HG03558 (cell line): ENCODE measurements at regions not wholly inside any gene's neighbourhood (a gene's known extent, or its start where the extent isn't known, plus 50 kb on each side); places are given as distances from the start of the nearest gene placed in this dataset.
A peak's percentile ranks its signal among the peaks of the same experiment; 100 is the strongest.

Source experiments
- ATAC-seq: cut with Tn5 transposase; IDR thresholded peaks from one replicate; pipeline ENCODE4 v1.9.1; 2021; ENCODE audit warnings: moderate number of reproducible peaks; ENCODE audit not compliant: unreplicated experiment; ENCODE audit errors: extremely low read depth

- no peak for ATAC-seq
Measured at GRCh38 chr2:62374301-62375112, 131.5 kb downstream of the TMEM17 start.

- no peak for ATAC-seq
Measured at GRCh38 chr2:62372824-62373223, 133.2 kb downstream of the TMEM17 start.

- ATAC-seq, result no peak
Measured at GRCh38 chr2:62370321-62371250, 135.4 kb downstream of the TMEM17 start.

- ATAC-seq, result no peak
Measured at GRCh38 chr2:62369541-62370202, 136.3 kb downstream of the TMEM17 start.

GRCh38 chr2:62364791-62365528, 141.0 kb downstream of the TMEM17 start:
- no peak for ATAC-seq

GRCh38 chr2:62363166-62363565, 142.8 kb downstream of the TMEM17 start:
- ATAC-seq, result peak; percentile 75

GRCh38 chr2:62362561-62362960, 143.4 kb downstream of the TMEM17 start:
- ATAC-seq, result peak; percentile 25

GRCh38 chr2:62361964-62362363, 144.0 kb downstream of the TMEM17 start:
- no peak for ATAC-seq

- no peak for ATAC-seq
Measured at GRCh38 chr2:62354771-62355561, 151.0 kb downstream of the TMEM17 start.

GRCh38 chr2:62352031-62352430, 154.0 kb downstream of the TMEM17 start:
- no peak for ATAC-seq

GRCh38 chr2:62349788-62350187, 153.9 kb downstream of the B3GNT2 start:
- no peak for ATAC-seq

- no peak for ATAC-seq
Measured at GRCh38 chr2:62348700-62349099, 152.8 kb downstream of the B3GNT2 start.

GRCh38 chr2:62347563-62348270, 151.8 kb downstream of the B3GNT2 start:
- ATAC-seq, result no peak

GRCh38 chr2:62344472-62344871, 148.6 kb downstream of the B3GNT2 start:
- ATAC-seq, result peak; percentile 56

- no peak for ATAC-seq
Measured at GRCh38 chr2:62343636-62344337, 147.9 kb downstream of the B3GNT2 start.

GRCh38 chr2:62343206-62343605, 147.3 kb downstream of the B3GNT2 start:
- ATAC-seq, result no peak

GRCh38 chr2:62340994-62341484, 145.1 kb downstream of the B3GNT2 start:
- no peak for ATAC-seq

GRCh38 chr2:62339837-62340236, 143.9 kb downstream of the B3GNT2 start:
- ATAC-seq, result no peak
